ENCODE measurements at regions not wholly inside any gene's neighbourhood (a gene's known extent, or its start where the extent isn't known, plus 50 kb on each side); places are given as distances from the start of the nearest gene placed in this dataset.

DNA sequence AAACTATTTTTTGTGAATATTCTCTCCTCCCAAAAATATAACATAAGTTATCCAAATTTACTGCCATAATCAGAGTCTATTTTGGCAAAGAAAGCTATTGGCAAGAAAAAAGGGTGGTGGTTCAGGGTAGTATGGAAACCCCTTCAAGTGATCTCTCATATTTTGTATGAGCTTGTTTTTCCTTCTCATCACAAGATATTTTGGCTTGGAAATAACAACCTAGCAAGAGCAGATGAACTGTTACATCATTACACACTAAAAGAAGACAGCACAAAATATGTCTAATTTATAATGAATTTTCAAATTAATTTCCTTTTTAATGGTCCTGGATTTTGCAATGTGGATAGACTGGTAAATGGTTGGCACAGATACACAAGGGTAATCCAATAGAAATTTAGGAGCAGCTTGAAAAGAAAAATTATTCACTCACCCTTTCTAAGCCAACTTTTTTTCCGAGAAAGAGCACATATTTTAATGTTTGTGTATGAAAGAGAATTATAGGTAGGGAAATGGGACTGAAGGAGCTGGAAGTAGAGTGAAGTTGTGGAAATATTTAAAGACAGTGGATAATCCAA lies 225.1 kb downstream of the EFNB2 start:
- no peak for DNase-seq (ENCODE audit: extremely low spot score in 2 of 2)
- Histone ChIP-seq H3K9me3 (no peaks in the 10 kb centered on the region), H3K36me3 (no peaks in the 10 kb centered on the region), H3K4me1 (no peaks in the 10 kb centered on the region), H3K27me3 (no peaks in the 10 kb centered on the region), H3K27ac (no peak overlapping the region), H3K4me3 (no peak overlapping the region)
- intact Hi-C loops (cut with DNase I), result no loop called here
- no peak for TF ChIP-seq POLR2AphosphoS5 (IDR thresholded peaks at IDR 0.05; ENCODE audit: insufficient read depth in 1 of 2, low read depth in 1 of 2)
- no peak for TF ChIP-seq POLR2A (IDR thresholded peaks at IDR 0.05)

- no peak for DNase-seq (ENCODE audit: extremely low spot score in 2 of 2)
- Histone ChIP-seq H3K9me3 (no peaks in the 10 kb centered on the region), H3K4me3 (no peak overlapping the region), H3K4me1 (no peaks in the 10 kb centered on the region), H3K27ac (no peak overlapping the region), H3K27me3 (no peaks in the 10 kb centered on the region), H3K36me3 (no peaks in the 10 kb centered on the region)
- TF ChIP-seq POLR2AphosphoS5 (IDR thresholded peaks at IDR 0.05; ENCODE audit: insufficient read depth in 1 of 2, low read depth in 1 of 2) (no peak), CTCF (IDR thresholded peaks at IDR 0.05) (no peak), POLR2A (IDR thresholded peaks at IDR 0.05) (no peak)
- intact Hi-C loops (cut with DNase I), result no loop called here
Measured at GRCh38 chr13:106306748-106307277, 228.6 kb downstream of the EFNB2 start.

- no peaks in the 10 kb centered on the region for H3K36me3 ChIP-seq
- intact Hi-C loops (cut with DNase I), result no loop called here
- DNase-seq (ENCODE audit: extremely low spot score in 2 of 2), result no peak
- no peak overlapping the region for H3K27ac ChIP-seq
- no peaks in the 10 kb centered on the region for H3K9me3 ChIP-seq
- H3K27me3 ChIP-seq, result no peaks in the 10 kb centered on the region
- TF ChIP-seq POLR2AphosphoS5 (IDR thresholded peaks at IDR 0.05; ENCODE audit: insufficient read depth in 1 of 2, low read depth in 1 of 2), result no peak
- no peak for TF ChIP-seq CTCF (IDR thresholded peaks at IDR 0.05)
- no peak for TF ChIP-seq POLR2A (IDR thresholded peaks at IDR 0.05)
- no peaks in the 10 kb centered on the region for H3K4me1 ChIP-seq
- no peak overlapping the region for H3K4me3 ChIP-seq
Measured at GRCh38 chr13:106302843-106303242, 232.6 kb downstream of the EFNB2 start.

DNA sequence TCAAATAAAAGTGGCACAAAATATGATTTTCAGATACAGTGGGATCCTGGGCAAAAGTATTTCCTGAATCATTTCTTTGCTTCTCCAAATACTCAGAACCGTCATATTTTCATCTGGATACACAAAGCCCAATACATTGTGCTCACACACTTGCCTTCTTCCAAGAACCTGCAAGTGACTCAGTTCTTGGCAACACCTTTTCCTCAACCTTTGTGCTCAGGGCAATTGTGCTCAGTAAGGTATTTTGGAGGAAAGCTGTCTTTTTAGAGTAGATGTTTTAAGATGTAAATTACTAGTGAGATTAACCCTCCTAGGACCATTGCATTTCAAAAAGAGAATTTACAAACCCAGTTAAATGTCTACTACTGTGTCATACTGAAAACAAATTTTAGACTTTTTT lies 233.5 kb downstream of the EFNB2 start:
- no peak for DNase-seq (ENCODE audit: extremely low spot score in 2 of 2)
- Histone ChIP-seq H3K36me3 (no peaks in the 10 kb centered on the region), H3K27me3 (no peaks in the 10 kb centered on the region), H3K4me1 (no peaks in the 10 kb centered on the region), H3K4me3 (no peak overlapping the region), H3K27ac (no peak overlapping the region), H3K9me3 (no peaks in the 10 kb centered on the region)
- TF ChIP-seq POLR2A (IDR thresholded peaks at IDR 0.05) (no peak), CTCF (IDR thresholded peaks at IDR 0.05) (no peak)
- intact Hi-C loops (cut with DNase I), result no loop called here

- no peak for DNase-seq (ENCODE audit: extremely low spot score in 2 of 2)
- intact Hi-C loops (cut with DNase I), result loop anchor here (5.0 kb wide), 1 partner anchor 1172 kb away; no protein-coding TSS in a partner anchor
- TF ChIP-seq CTCF (IDR thresholded peaks at IDR 0.05) (no peak), POLR2A (IDR thresholded peaks at IDR 0.05) (no peak), POLR2AphosphoS5 (IDR thresholded peaks at IDR 0.05; ENCODE audit: insufficient read depth in 1 of 2, low read depth in 1 of 2) (no peak)
- Histone ChIP-seq H3K27ac (no peak overlapping the region), H3K36me3 (no peaks in the 10 kb centered on the region), H3K27me3 (no peaks in the 10 kb centered on the region), H3K9me3 (no peaks in the 10 kb centered on the region), H3K4me1 (no peaks in the 10 kb centered on the region), H3K4me3 (no peak overlapping the region)
Measured at GRCh38 chr13:106299621-106300020, 235.8 kb downstream of the EFNB2 start.

Measured in vagina (tissue), 2 donors.